GM12878 (cell line): ENCODE measurements at regions not wholly inside any gene's neighbourhood (a gene's known extent, or its start where the extent isn't known, plus 50 kb on each side); places are given as distances from the start of the nearest gene placed in this dataset.

ENCODE experiments used
- ATAC-seq: fragments of 200-7000 bp; cut with Tn5 transposase; 3 replicates; pipeline ENCODE4 v1.9.1; 2020; ENCODE audit warnings: mild to moderate bottlenecking, moderate library complexity
- BruUV-seq: library from RNA; stranded (reverse); fragments of 400-500 nt; replicated peaks from 2 replicates; lab custom pipeline; 2021; lab: Mats Ljungman, UMichigan
- CTCF ChIA-PET: fragments of 300-600 bp; sonication (Branson Sonifier 250); formaldehyde crosslinking; extraction: SDS; loops from one replicate; lab custom pipeline; 2021; ENCODE audit warnings: inconsistent platforms; lab: Yijun Ruan, JAX
- POLR2A ChIA-PET: fragments of 350-600 bp; formaldehyde crosslinking; extraction: SDS; loops from one replicate; lab custom pipeline; 2021; ENCODE audit warnings: inconsistent platforms; lab: Charles Lee
- RAD21 ChIA-PET: fragments of 300-600 bp; sonication (Branson Sonifier 250); formaldehyde crosslinking; loops from one replicate; lab custom pipeline; 2023; ENCODE audit warnings: antibody characterized with exemption; ENCODE audit not compliant: unreplicated experiment; lab: Charles Lee
- SMC1A ChIA-PET: fragments of 300-600 bp; sonication (Branson Sonifier 250); formaldehyde crosslinking; loops from one replicate; lab custom pipeline; 2023; ENCODE audit not compliant: unreplicated experiment, uncharacterized antibody; lab: Charles Lee
- DNase-seq: peaks from one replicate; pipeline ENCODE4 v3.0.0-alpha.2; 2011; ENCODE audit warnings: low read depth, low spot score
- FAIRE-seq: peaks from 3 replicates; lab custom pipeline; 2011; peaks lifted over from hg19 to GRCh38; lab: Jason Lieb, UNC
- H2AFZ ChIP-seq: 2 replicates; pipeline ENCODE4 v1.6.0; 2011; ENCODE audit warnings: low read depth, low read length, control low read depth; ENCODE audit not compliant: control insufficient read depth
- H3K27ac ChIP-seq: 2 replicates; pipeline ENCODE4 v1.5.1; 2011; ENCODE audit warnings: control low read depth; ENCODE audit not compliant: control insufficient read depth, insufficient read depth
- H3K27me3 ChIP-seq, 2 experiments: replicated peaks in 1 of 2; 2 replicates each; pipeline versions ENCODE4 v1.6.0 to v1.6.1; 2011; ENCODE audit warnings: low read length in 1 of 2; ENCODE audit not compliant: control insufficient read depth in 2 of 2, insufficient read depth in 2 of 2
- H3K36me3 ChIP-seq, 2 experiments: 2 replicates each; pipeline ENCODE4 v1.5.1; 2011; ENCODE audit warnings: low read length in 1 of 2; ENCODE audit not compliant: control insufficient read depth in 2 of 2, insufficient read depth in 2 of 2
- H3K4me1 ChIP-seq: 2 replicates; pipeline ENCODE4 v1.6.1; 2011; ENCODE audit warnings: mild to moderate bottlenecking, low read length, moderate library complexity, mixed read lengths; ENCODE audit not compliant: control insufficient read depth, insufficient read depth
- H3K4me2 ChIP-seq: 2 replicates; pipeline ENCODE4 v1.6.0; 2011; ENCODE audit warnings: control low read depth; ENCODE audit not compliant: control insufficient read depth, insufficient read depth
- H3K4me3 ChIP-seq: fragments of 200-600 bp; sonication (generic); 2 replicates; pipeline ENCODE4 v1.5.1; 2016
- H3K79me2 ChIP-seq: 2 replicates; pipeline ENCODE4 v1.6.0; 2011; ENCODE audit warnings: low read length; ENCODE audit not compliant: control insufficient read depth, insufficient read depth
- H3K9ac ChIP-seq: 2 replicates; pipeline ENCODE4 v1.8.0; 2011; ENCODE audit warnings: low read length, control low read depth, mixed read lengths; ENCODE audit not compliant: control insufficient read depth, insufficient read depth
- H3K9me3 ChIP-seq: replicated peaks from 3 replicates; pipeline ENCODE4 v1.5.1; 2011; ENCODE audit warnings: mild to moderate bottlenecking, low read length; ENCODE audit not compliant: control insufficient read depth, insufficient read depth
- H4K20me1 ChIP-seq: 2 replicates; pipeline ENCODE4 v1.6.0; 2011; ENCODE audit not compliant: control insufficient read depth, insufficient read depth
- CHD2 ChIP-seq: IDR thresholded peaks from 2 replicates; pipeline ENCODE4 v1.6.1; 2011; ENCODE audit warnings: low read depth, low read length, improper control_type of control experiment, borderline replicate concordance
- EP300 ChIP-seq, 2 experiments: fragments of 150-350 bp in 1 of 2; IDR thresholded peaks; 2 replicates each; pipeline ENCODE4 v1.6.1; 2011 to 2012; ENCODE audit warnings: low read depth in 2 of 2, low read length in 2 of 2, borderline replicate concordance in 1 of 2, improper control_type of control experiment in 1 of 2, inconsistent platforms in 1 of 2; ENCODE audit not compliant: control insufficient read depth in 1 of 2
- ETV6 ChIP-seq, 2 experiments: fragments of 450-650 bp in 1 of 2; IDR thresholded peaks in 1 of 2; conservative IDR thresholded peaks in 1 of 2; 2 replicates each; pipeline ENCODE4 v1.6.1; 2014; ENCODE audit warnings: antibody characterized with exemption in 1 of 2, borderline replicate concordance in 1 of 2, low read depth in 1 of 2, mild to moderate bottlenecking in 1 of 2, moderate library complexity in 1 of 2
- FOS ChIP-seq: IDR thresholded peaks from 3 replicates; pipeline ENCODE4 v1.6.1; 2011; ENCODE audit warnings: borderline replicate concordance; ENCODE audit not compliant: insufficient read length; ENCODE audit errors: extremely low read depth
- JUNB ChIP-seq: IDR thresholded peaks from 2 replicates; pipeline ENCODE4 v1.6.1; 2016; ENCODE audit warnings: antibody characterized with exemption, mild to moderate bottlenecking
- MYC ChIP-seq: IDR thresholded peaks from 2 replicates; pipeline ENCODE4 v1.6.1; 2011; ENCODE audit warnings: mild to moderate bottlenecking, low read length, moderate library complexity, inconsistent platforms; ENCODE audit not compliant: insufficient read depth, insufficient replicate concordance, insufficient read length, severe bottlenecking
- NFIC ChIP-seq: IDR thresholded peaks from 2 replicates; pipeline ENCODE4 v1.6.1; 2012; ENCODE audit warnings: low read depth, mild to moderate bottlenecking, inconsistent platforms, low read length, moderate library complexity
- NFXL1 ChIP-seq: fragments of 450-650 bp; IDR thresholded peaks from 2 replicates; pipeline ENCODE4 v1.6.1; 2017; ENCODE audit warnings: antibody characterized with exemption, mild to moderate bottlenecking, borderline replicate concordance
- NR2C1 ChIP-seq: fragments of 450-650 bp; IDR thresholded peaks from 2 replicates; pipeline ENCODE4 v1.6.1; 2017; ENCODE audit warnings: antibody characterized with exemption, mild to moderate bottlenecking, moderate library complexity
- NR2F1 ChIP-seq: fragments of 450-650 bp; conservative IDR thresholded peaks from 2 replicates; pipeline ENCODE4 v1.6.1; 2017; ENCODE audit warnings: mild to moderate bottlenecking
- PML ChIP-seq: IDR thresholded peaks from 2 replicates; pipeline ENCODE4 v1.6.1; 2012; ENCODE audit warnings: low read length, inconsistent platforms
- TAF1 ChIP-seq: IDR thresholded peaks from 2 replicates; pipeline ENCODE4 v1.6.1; 2011; ENCODE audit warnings: mild to moderate bottlenecking, low read depth, low read length, borderline replicate concordance
- WRNIP1 ChIP-seq: IDR thresholded peaks from 2 replicates; pipeline ENCODE4 v1.6.1; 2011; ENCODE audit warnings: low read depth, low read length, improper control_type of control experiment, borderline replicate concordance
- WGBS: methylation state at CpG from one replicate; pipeline ENCODE4 v1.1.6; 2016; ENCODE audit warnings: low lambda C conversion rate; ENCODE audit not compliant: insufficient replicate concordance, insufficient coverage; ENCODE audit errors: missing lambda C conversion rate; 5-methylcytosine and 5-hydroxymethylcytosine counted together
- in situ Hi-C: fragments of 300-500 bp; cut with MboI; formaldehyde crosslinking; loops from 9 replicates; pipeline ENCODE4 v1.14.3; 2018; ENCODE audit warnings: mixed read lengths
- intact Hi-C: fragments of 100-400 bp; cut with micrococcal nuclease; formaldehyde crosslinking; loops from one replicate; pipeline ENCODE4 v1.14.2; 2022; ENCODE audit not compliant: unreplicated experiment
- TF ChIP-seq, protein P1 (sequence below): fragments of 450-650 bp; IDR thresholded peaks from 2 replicates; pipeline ENCODE4 v1.6.1; 2017; ENCODE audit warnings: mild to moderate bottlenecking, low read depth, inconsistent platforms; ENCODE audit not compliant: poor library complexity, severe bottlenecking
- TF ChIP-seq, protein P2 (sequence below): IDR thresholded peaks from 2 replicates; pipeline ENCODE4 v1.6.1; 2012; ENCODE audit warnings: low read depth, low read length, improper control_type of control experiment

DNA sequence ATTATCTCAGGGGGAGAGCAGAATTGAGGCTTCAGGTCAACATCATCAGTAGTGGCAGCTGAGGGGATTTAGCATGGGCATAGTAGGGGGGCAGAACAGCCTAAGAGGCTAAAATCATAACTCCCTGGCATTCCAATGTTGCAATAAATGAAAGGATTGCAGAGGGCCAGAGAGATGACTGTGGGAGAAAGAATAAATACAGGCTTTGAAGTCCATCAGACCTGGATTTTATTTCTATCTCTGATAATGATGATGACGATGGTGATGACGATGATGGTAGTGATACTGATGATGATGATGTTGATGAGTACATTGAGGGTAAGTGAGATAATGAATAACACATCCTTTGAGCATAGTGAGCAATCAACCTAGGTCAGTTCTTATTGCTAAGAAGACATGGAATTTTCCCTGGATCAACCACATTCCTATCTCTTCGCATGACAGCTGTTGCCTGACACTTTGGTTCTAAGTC is 107.4 kb upstream of the CDH11 start:
- no peak for TF ChIP-seq FOS
- TF ChIP-seq WRNIP1 = no peak
- TF ChIP-seq ETV6 (conservative IDR thresholded peaks at IDR 0.05 in 1 of 2, IDR thresholded peaks at IDR 0.05 in 1 of 2; ENCODE audit: borderline replicate concordance in 1 of 2, low read depth in 1 of 2) = no peak
- no peak for TF ChIP-seq JUNB
- TF ChIP-seq NR2F1 = no peak
- no peak for TF ChIP-seq NFXL1
- no peak for TF ChIP-seq CHD2
- TF ChIP-seq, protein P1, sequence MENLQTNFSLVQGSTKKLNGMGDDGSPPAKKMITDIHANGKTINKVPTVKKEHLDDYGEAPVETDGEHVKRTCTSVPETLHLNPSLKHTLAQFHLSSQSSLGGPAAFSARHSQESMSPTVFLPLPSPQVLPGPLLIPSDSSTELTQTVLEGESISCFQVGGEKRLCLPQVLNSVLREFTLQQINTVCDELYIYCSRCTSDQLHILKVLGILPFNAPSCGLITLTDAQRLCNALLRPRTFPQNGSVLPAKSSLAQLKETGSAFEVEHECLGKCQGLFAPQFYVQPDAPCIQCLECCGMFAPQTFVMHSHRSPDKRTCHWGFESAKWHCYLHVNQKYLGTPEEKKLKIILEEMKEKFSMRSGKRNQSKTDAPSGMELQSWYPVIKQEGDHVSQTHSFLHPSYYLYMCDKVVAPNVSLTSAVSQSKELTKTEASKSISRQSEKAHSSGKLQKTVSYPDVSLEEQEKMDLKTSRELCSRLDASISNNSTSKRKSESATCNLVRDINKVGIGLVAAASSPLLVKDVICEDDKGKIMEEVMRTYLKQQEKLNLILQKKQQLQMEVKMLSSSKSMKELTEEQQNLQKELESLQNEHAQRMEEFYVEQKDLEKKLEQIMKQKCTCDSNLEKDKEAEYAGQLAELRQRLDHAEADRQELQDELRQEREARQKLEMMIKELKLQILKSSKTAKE = no peak
- TF ChIP-seq MYC = no peak
- TF ChIP-seq PML = no peak
- no peak for TF ChIP-seq EP300 (IDR thresholded peaks at IDR 0.05; ENCODE audit: borderline replicate concordance in 1 of 2, control insufficient read depth in 1 of 2, low read depth in 2 of 2, low read length in 2 of 2)
- no peak for TF ChIP-seq TAF1
- no peak for TF ChIP-seq NFIC
- TF ChIP-seq NR2C1 = no peak
- TF ChIP-seq, protein P2, sequence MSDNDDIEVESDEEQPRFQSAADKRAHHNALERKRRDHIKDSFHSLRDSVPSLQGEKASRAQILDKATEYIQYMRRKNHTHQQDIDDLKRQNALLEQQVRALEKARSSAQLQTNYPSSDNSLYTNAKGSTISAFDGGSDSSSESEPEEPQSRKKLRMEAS = no peak
- POLR2A ChIA-PET = no interaction called here
- in situ Hi-C loops = no loop called here
- RAD21 ChIA-PET = no interaction called here
- no peak overlapping the region for H3K4me3 ChIP-seq
- no TSS peak for BruUV-seq
- H3K9me3 ChIP-seq = no peaks in the 10 kb centered on the region
- H3K4me2 ChIP-seq = no peak overlapping the region
- H3K4me1 ChIP-seq = no peaks in the 10 kb centered on the region
- H3K27me3 ChIP-seq = no peaks in the 10 kb centered on the region
- 28% methylated on average over 3 of the region's 3 CpGs for WGBS
- H3K27ac ChIP-seq = no peak overlapping the region
- intact Hi-C loops = no loop called here
- H4K20me1 ChIP-seq = no peaks in the 10 kb centered on the region
- SMC1A ChIA-PET = no interaction called here
- DNase-seq (no peak), FAIRE-seq (no peak), ATAC-seq (no peak)
- H3K36me3 ChIP-seq = no peaks in the 10 kb centered on the region
- CTCF ChIA-PET = no interaction called here
- no peak overlapping the region for H3K9ac ChIP-seq
- no peak overlapping the region for H2AFZ ChIP-seq
- no peaks in the 10 kb centered on the region for H3K79me2 ChIP-seq
